Uterus (tissue), 3 donors: ENCODE measurements at regions not wholly inside any gene's neighbourhood (a gene's known extent, or its start where the extent isn't known, plus 50 kb on each side); places are given as distances from the start of the nearest gene placed in this dataset.

Experiments used
- DNase-seq, 2 donors: peaks; one replicate each; pipeline ENCODE4 v3.0.0-alpha.2; 2019 to 2020
- H3K27ac ChIP-seq, 2 donors: fragments of 200-600 bp; sonication (generic); 1 replicate in 1 of 2; 2 replicates in 1 of 2; pipeline ENCODE4 v1.5.1; 2016 to 2018
- H3K27me3 ChIP-seq, 2 donors: fragments of 200-600 bp; sonication (generic); one replicate each; pipeline ENCODE4 v1.5.1; 2018 to 2019; ENCODE audit warnings: control low read depth in 1 of 2
- H3K36me3 ChIP-seq, 2 donors: fragments of 200-600 bp; sonication (generic); one replicate each; pipeline ENCODE4 v1.5.1; 2019; ENCODE audit warnings: control low read depth in 1 of 2
- H3K4me1 ChIP-seq, 2 donors: fragments of 200-600 bp; sonication (generic); one replicate each; pipeline ENCODE4 v1.5.1; 2018 to 2019; ENCODE audit warnings: control low read depth in 1 of 2
- H3K4me3 ChIP-seq, 2 donors: fragments of 200-600 bp; sonication (generic); 1 replicate in 1 of 2; 2 replicates in 1 of 2; pipeline ENCODE4 v1.5.1; 2018 to 2019; ENCODE audit warnings: mild to moderate bottlenecking in 1 of 2
- H3K9me3 ChIP-seq, 2 donors: fragments of 200-600 bp; sonication (generic); one replicate each; pipeline ENCODE4 v1.5.1; 2019; ENCODE audit warnings: control low read depth in 1 of 2
- POLR2A ChIP-seq, 2 donors: fragments of 450-650 bp; IDR thresholded peaks; one replicate each; pipeline ENCODE4 v1.6.1; 2016; ENCODE audit warnings: antibody characterized with exemption in 2 of 2, mild to moderate bottlenecking in 1 of 2, moderate library complexity in 1 of 2
- intact Hi-C: fragments of 100-400 bp; cut with DNase I; formaldehyde crosslinking; loops from one replicate; pipeline ENCODE4 v1.15.1; 2023; ENCODE audit warnings: low total_unique reads
- TF ChIP-seq, protein P1 (sequence below), 4 experiments: fragments of 200-600 bp in 2 of 4; fragments of 450-650 bp in 2 of 4; sonication (generic) in 2 of 4; IDR thresholded peaks; one replicate each; pipeline ENCODE4 v1.5.1; 2016 to 2019; ENCODE audit warnings: antibody characterized with exemption in 4 of 4, mild to moderate bottlenecking in 2 of 4, moderate library complexity in 1 of 4
- donor health status: DM: yes; HTN: yes; CAD: no.

DNA sequence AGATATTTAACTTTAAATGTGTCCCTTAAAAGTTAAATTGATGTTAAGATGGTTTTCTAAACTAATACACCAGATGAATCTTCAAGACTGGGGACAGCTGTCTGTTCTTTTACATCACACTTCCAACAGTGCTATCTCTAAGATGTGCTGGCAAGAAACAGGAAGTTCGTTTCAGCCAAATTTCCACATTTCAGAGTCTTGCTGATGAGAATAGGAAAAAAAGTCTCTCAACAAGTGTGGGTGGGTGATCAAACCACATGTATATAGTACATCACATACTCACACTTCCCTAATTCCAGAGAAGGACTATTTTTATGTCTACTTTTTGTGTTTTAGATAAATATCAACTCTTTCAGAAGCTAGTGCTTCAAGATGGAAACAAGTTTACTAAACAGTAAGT is 1712.8 kb upstream of the TMEFF2 start:
- no peaks in the 10 kb centered on the region for H3K9me3 ChIP-seq
- no peaks in the 10 kb centered on the region for H3K4me1 ChIP-seq
- intact Hi-C loops, result no loop called here
- no peak overlapping the region for H3K4me3 ChIP-seq
- H3K27ac ChIP-seq, result no peak overlapping the region
- TF ChIP-seq, protein P1, sequence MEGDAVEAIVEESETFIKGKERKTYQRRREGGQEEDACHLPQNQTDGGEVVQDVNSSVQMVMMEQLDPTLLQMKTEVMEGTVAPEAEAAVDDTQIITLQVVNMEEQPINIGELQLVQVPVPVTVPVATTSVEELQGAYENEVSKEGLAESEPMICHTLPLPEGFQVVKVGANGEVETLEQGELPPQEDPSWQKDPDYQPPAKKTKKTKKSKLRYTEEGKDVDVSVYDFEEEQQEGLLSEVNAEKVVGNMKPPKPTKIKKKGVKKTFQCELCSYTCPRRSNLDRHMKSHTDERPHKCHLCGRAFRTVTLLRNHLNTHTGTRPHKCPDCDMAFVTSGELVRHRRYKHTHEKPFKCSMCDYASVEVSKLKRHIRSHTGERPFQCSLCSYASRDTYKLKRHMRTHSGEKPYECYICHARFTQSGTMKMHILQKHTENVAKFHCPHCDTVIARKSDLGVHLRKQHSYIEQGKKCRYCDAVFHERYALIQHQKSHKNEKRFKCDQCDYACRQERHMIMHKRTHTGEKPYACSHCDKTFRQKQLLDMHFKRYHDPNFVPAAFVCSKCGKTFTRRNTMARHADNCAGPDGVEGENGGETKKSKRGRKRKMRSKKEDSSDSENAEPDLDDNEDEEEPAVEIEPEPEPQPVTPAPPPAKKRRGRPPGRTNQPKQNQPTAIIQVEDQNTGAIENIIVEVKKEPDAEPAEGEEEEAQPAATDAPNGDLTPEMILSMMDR (IDR thresholded peaks at IDR 0.05), result no peak
- TF ChIP-seq POLR2A (IDR thresholded peaks at IDR 0.05), result no peak
- H3K27me3 ChIP-seq, result no peaks in the 10 kb centered on the region
- no peak for DNase-seq
- no peaks in the 10 kb centered on the region for H3K36me3 ChIP-seq

DNA sequence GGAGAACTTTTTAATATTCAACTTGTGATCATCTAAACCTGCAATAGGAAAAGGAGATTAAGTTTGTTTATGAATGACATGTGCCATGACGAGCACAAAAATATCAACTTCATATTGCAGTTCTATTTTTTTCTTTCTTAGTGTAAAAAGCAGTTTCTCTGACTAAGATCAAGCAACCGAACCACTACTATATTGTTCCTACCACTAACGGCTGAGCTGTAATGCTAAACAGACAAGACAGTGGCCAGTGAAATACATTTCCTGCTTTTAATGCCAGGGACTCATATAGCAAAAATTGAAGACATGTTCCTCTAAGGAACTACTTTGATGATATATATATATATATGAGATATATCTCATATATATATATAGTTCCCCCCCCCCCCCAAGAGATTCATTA is 1705.6 kb upstream of the TMEFF2 start:
- TF ChIP-seq POLR2A (IDR thresholded peaks at IDR 0.05), result no peak
- TF ChIP-seq, protein P1 (IDR thresholded peaks at IDR 0.05), result no peak
- Histone ChIP-seq H3K4me1 (no peaks in the 10 kb centered on the region), H3K27me3 (no peaks in the 10 kb centered on the region), H3K27ac (no peak overlapping the region), H3K4me3 (no peak overlapping the region), H3K9me3 (no peaks in the 10 kb centered on the region), H3K36me3 (no peaks in the 10 kb centered on the region)
- DNase-seq, result no peak
- intact Hi-C loops, result no loop called here

DNA sequence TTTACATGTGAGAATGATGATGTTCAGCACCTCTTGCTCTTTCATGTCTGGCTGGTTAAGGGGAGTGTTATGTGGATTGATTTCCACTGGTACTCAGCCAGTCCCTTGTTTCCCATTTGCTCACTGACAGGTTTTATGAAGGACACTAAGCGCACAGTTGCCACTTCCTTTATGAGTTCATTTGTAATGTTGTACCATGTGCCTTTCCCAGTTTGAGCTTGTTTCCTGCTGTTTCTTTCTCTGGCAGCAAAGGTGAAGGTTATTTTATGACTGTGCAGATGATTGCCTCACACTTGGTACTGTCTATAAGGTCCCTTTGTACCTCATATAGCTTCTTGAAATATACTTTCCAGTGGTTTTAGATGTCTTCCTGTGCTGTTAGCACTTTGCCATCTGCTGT is 1700.5 kb upstream of the TMEFF2 start:
- TF ChIP-seq, protein P1 (IDR thresholded peaks at IDR 0.05), result no peak
- TF ChIP-seq POLR2A (IDR thresholded peaks at IDR 0.05), result no peak
- Histone ChIP-seq H3K9me3 (no peaks in the 10 kb centered on the region), H3K36me3 (no peaks in the 10 kb centered on the region), H3K4me3 (no peak overlapping the region), H3K4me1 (no peaks in the 10 kb centered on the region), H3K27ac (no peak overlapping the region), H3K27me3 (no peaks in the 10 kb centered on the region)
- intact Hi-C loops, result no loop called here
- DNase-seq, result no peak

DNA sequence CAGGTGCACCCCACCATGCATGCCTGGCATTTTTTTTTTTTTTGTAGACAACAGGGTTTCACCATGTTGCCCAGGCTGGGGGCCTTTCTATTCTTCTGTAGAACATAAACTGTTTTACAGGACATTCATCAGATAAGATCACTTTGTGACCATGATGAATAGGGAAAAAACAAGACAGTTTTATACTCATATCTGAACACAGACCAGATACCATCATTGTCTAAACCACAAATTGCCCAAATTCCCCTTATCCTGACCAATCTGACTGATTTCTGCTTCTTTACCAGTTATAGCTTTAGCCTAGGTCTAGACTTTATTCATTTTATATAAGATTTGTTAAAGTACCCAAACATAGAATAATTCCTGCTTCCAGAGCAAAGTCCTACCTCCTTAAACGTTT is 1699.3 kb upstream of the TMEFF2 start:
- intact Hi-C loops, result no loop called here
- Histone ChIP-seq H3K4me1 (no peaks in the 10 kb centered on the region), H3K36me3 (no peaks in the 10 kb centered on the region), H3K9me3 (no peaks in the 10 kb centered on the region), H3K27ac (no peak overlapping the region), H3K4me3 (no peak overlapping the region), H3K27me3 (no peaks in the 10 kb centered on the region)
- no peak for DNase-seq
- TF ChIP-seq, protein P1 (IDR thresholded peaks at IDR 0.05), result no peak
- no peak for TF ChIP-seq POLR2A (IDR thresholded peaks at IDR 0.05)

DNA sequence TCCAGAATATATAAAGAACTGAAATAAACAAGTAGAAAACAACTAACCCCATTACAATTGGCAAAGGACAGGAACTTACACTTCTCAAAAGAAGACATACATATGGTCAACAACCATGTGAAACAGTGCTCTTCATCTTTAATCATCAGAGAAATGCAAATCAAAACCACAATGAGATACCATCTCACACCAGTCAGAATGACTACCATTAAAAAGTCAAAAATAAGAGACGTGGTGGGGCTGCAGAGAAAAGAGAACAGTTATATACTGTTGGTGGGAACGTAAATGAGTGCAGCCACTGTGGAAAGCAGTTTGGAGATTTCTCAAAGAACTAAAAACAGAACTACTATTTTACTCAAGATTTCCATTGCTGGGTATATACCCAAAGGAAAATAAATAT is 1696.3 kb upstream of the TMEFF2 start:
- no peak overlapping the region for H3K4me3 ChIP-seq
- H3K27ac ChIP-seq, result no peak overlapping the region
- intact Hi-C loops, result no loop called here
- no peaks in the 10 kb centered on the region for H3K36me3 ChIP-seq
- H3K4me1 ChIP-seq, result no peaks in the 10 kb centered on the region
- H3K9me3 ChIP-seq, result no peaks in the 10 kb centered on the region
- TF ChIP-seq, protein P1 (IDR thresholded peaks at IDR 0.05), result no peak
- TF ChIP-seq POLR2A (IDR thresholded peaks at IDR 0.05), result no peak
- DNase-seq, result no peak
- no peaks in the 10 kb centered on the region for H3K27me3 ChIP-seq
